HuH-7 (cell line): ENCODE measurements at regions not wholly inside any gene's neighbourhood (a gene's known extent, or its start where the extent isn't known, plus 50 kb on each side); places are given as distances from the start of the nearest gene placed in this dataset.
A peak's percentile ranks its signal among the peaks of the same experiment; 100 is the strongest.
"Not testable (repeated sequence)": the region's sequence is repeated elsewhere in the genome, so short reads cannot be mapped to it uniquely, and the experiment has no call there.

Source experiments
- DNase-seq: peaks from one replicate; pipeline ENCODE4 v3.0.0; 2011; ENCODE audit warnings: low spot score

DNA sequence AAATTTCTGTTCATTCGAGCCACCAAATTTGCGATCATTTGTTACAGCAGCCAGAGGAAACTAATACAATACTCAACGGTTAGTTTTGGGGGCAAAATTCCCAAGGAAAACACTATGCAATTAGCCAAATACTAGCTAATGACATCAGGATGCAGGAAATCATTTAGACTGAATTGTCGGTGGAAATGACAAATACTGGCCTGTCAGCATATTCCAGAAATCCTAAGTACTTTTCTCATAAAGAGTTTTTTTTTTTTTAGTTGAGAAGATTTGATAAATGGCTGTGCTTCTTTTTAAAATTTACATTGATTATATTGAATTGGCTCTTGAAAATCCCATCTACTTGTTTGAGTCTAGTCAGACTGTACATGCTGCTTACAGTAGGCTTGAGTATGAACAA lies 410.1 kb downstream of the SUCLG1 start:
- DNase-seq: no peak

DNA sequence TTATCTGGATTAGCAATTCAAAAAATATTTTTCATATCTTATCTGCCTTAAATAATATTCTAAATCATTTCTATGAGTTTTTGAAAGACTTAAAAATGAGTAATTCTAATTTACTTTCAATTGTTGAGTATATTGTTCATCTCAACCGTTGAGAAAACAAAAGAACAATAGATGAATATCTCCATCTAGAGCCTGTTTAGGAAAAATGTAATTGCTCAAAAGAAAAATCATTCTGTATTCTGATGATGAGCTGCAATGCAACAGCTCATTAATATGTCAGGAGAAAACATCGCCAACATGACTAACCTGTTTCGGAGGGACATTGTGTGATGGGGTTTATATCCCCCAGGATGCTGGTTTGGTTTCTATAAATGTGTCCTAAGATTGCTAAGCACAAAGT lies 417.6 kb downstream of the SUCLG1 start:
- no peak for DNase-seq

DNA sequence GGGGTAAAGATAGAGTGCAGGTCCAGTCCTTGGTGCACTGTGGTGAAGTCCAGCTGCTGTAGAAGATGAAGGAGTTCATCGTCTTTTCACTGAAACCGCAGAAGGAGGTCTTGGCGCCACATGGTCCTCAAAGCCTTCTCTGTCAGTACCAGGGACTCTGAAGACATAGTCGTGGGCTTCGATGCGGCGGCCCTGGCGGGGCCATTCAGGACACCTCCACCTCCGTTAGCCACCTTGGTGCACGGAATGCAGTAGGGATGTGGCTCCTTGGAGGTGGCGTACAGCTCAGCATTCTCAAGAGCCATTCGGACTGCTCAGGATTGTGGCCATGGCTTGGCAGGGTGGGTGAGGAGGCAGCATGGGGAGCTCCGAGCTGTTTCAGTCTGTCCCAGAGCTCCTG lies 418.8 kb downstream of the SUCLG1 start:
- no peak for DNase-seq

DNA sequence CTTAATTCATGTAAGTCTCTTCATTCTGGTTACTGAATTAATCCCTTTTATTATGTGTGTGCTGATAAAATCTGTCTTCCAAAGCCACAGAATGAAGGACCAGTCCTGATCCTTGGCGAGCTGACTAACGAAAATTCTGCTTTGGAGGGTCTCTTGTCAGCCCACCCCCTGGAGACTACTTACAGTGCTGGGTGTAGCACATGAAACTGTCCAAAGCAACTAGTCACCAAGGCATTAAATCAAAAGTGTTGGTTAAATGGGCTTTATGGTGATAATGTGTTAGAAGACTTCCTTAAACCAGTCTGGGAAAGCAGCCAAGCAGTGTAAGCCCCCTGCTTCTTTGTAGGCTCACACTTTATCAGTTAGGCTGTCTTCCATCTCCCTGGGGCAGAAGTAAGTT lies 420.2 kb downstream of the SUCLG1 start:
- DNase-seq: no peak

DNA sequence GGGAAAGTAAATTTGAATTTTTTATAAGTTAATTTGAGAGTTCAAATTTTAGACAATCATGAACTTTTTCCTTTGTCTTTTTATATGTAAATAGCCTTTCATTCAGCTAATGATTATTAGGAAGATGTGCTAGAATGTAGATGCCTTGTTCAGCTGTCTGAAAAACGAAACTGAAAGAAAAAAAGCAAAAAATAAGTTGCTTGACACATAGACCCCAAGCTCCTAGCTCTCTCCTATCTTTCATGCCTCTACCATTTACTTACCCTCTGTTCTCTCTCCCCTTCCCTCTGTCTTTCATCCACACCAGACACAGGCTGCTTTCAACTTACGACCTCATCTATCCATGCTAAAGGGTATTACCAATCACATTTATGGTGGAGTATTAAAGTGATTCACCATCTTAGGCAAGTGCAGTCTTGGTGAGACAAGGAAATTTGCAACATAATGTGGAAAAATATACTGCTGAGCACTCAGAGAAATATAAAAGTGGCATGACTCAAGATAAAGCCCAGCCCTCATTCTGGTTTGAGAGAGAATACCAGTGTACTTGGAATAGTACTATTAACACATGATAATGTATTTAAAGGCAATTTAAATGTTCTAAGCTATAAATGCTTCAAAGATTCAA lies 425.6 kb downstream of the SUCLG1 start:
- no peak for DNase-seq

DNA sequence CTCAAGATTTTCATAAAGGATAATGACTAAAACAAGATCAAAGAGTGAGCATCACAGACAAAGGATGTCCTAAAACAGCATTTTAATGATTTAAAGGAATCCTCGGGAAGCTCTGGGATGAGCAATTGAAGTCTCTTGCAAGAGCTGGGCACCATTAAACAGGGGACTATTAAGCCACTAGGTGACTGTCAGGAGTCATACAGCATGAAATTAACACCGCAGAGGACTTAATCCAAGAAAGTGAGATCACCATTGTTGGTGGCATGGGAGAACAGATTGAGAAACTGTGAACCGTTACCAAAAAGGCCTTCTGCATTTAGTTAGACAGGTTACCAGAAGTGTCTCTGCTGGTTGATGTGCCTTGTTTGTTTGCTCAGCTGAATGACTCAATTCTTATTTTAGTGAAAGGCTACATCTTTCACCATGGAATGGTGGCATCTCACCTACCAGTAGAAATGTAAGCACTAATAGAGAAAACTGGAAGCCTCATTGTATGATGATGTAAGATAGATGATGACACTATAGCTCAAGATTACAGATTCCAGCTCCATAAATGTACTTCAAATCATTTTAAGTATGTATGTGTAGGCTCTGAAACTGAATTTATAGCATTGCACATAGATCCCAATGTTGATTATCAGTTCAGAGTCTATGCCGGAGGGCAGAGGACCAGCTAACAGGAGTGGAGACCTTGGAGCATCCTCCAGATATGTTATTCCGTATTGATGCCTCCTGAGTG lies 427.6 kb downstream of the SUCLG1 start:
- DNase-seq: no peak

DNA sequence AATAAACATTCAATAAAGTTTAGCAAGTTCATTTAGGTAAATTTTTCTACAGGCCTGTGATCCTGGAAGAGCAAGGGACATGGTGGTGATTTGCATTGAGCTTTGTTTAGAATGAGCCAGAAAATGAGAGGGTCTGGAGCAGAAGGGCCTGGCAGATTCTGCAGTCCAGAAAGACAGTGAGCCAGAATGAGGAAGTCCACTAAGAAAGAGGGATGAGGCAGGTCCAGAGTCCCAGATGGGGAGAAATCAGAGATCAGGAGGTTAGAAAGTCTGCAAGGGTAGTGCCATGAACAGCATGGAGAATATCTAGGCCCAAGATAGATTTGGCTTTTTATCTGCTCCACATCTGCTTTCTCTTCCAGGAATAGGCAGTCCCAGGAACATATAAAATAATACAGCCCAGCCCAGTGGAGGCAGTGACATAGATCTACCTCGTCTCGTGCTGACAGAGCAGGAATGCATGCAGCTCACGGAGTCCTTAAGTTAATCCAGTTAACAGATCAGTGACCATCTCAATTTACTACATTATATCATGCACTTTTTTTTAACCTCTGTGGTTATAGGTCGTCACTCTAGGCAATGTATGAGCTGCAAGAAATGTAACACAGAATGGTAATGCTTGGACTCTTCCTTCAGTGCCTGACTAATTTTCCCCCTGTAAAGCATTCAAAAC lies 429.0 kb downstream of the SUCLG1 start:
- DNase-seq: no peak

DNA sequence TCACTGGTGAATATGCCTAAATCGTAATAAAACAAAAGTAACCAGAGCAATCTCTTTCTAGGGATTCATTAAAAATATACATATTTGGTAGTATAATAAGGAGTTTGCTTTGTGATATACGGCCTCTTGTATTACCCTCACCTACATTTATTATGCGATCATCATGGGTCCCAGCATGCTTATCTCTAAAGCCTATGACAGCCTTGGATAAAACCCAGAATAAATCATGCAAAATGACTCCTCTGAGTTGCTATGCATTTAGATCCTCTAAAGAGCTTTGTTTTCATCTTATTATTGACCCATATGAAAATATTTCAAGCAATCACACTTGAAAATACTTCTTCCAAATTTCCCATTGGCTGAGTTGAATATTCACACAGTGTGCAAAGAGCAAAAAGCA lies 432.3 kb downstream of the SUCLG1 start:
- DNase-seq: no peak

DNA sequence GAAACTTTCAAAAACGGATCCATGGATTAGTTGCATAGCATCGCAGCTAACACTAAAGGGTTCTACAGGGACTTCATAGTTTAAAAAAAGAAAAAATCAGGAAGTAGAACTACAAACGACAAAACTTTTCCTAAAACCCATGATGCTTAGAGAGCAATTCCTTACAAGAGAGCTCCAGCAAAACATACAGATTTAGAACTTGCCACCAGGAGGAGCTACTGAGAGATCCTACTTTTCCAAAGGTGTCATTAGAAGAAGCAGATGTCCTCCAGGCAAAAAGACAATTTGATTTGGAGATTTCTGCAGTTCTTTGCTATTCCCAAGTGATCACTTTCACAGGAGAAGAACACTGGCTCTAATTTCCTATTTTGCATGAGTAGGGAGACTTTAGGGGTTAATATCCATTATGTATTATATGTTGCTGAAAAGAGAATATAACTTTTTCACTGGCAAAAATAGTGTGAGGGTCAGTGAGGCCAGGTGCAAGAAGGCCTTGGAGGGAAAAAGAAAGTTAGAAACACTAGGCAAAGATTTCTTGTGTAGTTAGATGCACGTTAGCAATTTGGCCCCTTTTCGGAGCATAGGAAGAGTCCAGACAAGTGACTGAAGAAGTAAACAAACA lies 436.2 kb downstream of the SUCLG1 start:
- peak; percentile 25 for DNase-seq

DNA sequence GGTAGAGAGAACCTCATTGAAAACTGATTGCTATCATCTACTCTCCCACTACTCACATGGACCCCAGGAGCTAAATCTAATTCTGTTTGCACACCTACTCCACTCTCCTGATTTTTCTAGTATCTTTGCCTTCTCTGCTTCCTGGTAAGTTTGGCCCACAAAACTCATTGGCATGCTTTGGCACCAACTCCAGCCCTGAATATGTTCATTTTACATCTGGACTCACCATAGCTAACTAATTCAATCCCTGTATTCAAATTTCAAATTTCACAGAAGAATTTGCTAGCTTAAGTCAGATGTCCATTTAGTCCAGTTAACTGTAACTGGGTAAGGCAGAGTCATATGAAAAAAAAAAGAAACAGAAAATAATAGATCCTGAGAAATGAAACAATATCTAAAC lies 442.1 kb downstream of the SUCLG1 start:
- DNase-seq: no peak

DNA sequence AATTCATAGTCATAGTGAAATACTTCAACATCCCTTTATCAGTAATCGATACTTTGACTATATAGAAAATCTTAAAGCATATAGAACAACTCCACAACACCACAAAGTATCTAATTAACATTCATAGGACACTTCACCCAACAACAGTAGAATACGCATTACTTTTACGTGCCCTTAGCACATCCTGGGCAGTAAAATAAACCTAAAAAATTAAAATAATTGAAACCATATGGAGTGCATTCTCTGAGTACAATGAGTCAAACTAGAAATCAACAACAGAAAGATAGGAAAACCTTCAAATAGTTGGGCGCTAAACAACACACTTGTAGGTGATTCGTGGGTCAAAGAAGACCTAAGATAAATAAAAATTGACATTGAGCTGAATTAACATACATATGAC lies 442.9 kb downstream of the SUCLG1 start:
- no peak for DNase-seq

DNA sequence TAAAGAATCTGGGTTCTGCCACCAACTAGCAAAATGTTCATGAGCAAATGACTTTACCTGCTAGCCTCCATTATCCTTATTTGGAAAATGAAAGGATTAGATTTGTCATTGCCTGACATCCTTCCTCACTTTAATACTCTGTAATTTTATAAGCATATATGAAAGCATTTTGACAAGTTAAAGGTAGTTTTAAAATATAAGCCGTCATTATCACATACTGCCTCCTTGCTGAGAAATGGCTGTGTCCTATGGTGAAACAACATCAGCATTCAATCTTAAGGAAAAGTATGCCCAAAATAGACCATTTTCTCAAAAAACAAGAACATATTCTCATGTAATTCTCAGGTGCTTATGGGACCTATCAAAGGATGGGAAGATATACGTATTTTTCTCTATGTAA lies 461.2 kb downstream of the SUCLG1 start:
- no peak for DNase-seq

DNA sequence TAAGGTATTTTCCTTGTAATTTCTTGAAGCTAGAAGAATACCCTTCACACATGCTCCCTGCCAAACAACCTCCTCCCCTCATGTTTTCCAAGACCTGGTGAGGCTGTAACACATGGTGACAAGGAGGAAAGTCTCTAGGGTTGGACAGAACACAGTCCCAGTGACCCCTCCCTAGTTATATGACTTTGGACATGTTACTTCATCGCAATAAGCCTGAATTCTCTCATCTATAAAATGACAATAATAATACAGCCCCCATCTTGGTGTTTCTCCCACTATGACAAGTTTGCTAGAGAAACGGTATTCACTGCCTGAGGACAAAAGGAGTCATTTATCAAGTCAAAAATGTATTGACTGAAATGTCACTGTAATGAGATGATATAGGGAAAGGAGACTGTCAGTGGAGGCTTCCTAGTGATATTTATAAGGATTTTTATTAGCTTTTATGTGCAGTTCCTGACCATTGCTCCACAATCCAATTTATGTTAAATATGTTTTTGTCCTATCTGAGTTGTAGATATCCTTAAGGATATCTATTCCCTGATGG lies 464.4 kb downstream of the SUCLG1 start:
- no peak for DNase-seq

DNA sequence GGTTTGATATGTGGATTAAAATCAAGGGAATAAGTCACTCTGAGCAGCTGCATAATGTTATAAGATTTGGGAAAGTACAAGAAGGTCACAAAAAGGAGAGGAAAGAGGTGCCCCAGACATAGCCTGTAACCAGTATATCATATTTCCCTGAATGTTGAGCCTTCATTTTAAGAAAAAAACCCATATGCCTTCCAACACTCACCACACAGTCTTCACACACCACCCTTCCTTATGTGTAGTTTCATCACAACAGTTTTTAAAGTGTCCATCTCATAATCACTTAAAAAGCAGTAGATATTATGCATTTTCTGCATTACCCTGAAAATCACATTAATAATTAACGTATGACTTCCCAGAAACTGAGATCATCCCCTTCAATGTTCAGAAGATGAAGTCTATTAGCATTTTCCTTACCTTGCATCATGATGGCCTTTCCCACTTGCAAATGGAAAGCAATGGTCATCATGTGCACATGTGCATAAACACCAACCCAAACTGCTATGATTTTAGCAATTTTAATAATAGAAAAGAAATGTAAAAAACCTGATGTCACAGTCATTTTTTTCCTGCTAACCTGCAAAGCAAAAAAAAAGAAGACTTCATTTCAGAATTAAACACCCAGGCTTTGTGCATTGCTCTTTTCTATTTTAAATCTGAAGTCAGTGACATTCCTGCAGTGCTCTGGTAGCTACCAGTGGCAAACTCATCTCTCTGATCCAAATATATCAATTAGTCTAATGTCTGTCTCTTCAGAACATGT lies 465.0 kb downstream of the SUCLG1 start:
- no peak for DNase-seq

DNA sequence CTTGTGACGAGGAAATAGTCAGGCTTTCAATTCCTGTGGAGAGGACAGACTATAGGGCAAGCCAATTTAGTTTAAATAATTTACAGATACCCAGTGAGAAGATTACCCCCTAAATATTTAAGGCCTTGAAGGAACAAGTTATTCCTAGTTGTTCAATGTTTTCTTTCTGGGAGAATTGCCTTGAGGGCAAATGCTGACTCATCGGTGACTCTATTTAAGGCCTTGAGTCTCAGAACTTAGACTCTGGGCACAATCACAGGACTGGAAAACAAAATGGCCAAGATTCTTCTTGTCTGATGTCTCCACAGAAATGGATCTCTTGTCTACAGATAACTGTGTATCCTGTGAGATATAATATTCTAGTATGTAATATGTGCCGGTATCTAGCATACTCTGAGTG lies 467.1 kb downstream of the SUCLG1 start:
- no peak for DNase-seq

DNA sequence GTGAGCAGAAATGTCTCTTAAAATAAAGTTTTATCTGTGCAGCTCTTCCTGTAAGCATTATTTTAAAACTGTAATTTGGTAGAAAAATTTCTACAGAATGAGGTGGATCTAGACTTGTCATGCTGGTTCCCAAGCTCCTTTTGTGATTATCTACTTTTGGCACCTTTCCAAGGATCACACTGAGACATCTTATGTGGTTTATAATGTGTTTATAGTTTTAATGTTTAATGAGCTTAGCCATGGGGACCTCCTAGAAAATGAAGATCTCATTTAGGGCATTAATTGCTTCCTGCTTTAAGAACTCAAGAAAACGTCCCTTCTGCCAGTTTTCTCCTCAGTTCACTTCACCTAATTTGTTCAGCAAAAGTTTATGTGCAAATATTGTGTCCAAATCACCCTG lies 468.4 kb downstream of the SUCLG1 start:
- DNase-seq: no peak

DNA sequence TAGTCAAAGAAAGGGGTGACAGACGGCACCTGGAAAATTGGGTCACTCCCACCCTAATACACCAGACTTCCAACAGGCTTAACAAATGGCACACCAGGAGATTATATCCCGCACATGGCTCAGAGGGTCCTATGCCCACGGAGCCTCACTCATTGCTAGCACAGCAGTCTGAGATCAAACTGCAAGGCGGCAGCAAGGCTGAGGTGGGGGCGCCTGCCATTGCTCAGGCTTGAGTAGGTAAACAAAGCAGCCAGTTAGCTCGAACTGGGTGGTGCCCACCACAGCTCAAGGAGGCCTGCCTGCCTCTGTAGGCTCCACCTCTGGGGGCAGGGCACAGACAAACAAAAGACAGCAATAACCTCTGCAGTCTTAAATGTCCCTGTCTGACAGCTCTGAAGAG lies 482.5 kb downstream of the SUCLG1 start:
- DNase-seq: not testable (repeated sequence)

DNA sequence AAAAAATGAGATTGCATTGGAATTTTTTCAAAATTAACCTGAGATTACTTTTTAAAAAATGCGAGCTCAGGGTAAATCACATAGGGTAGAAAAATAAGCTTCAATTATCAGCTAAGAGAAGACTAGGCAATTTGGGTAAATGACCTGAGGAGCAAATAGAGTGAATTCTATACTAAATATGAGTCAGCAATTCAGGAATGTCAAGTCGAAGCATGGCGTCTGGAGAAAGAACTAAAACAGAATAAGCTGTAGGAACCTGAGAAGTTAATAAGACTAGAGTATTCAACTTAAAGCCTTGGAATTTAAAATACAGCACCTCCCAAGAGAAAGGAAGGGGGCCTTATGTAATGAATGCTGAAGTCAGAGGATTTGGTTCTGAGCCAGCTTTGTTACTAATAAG lies 487.0 kb downstream of the SUCLG1 start:
- no peak for DNase-seq

DNA sequence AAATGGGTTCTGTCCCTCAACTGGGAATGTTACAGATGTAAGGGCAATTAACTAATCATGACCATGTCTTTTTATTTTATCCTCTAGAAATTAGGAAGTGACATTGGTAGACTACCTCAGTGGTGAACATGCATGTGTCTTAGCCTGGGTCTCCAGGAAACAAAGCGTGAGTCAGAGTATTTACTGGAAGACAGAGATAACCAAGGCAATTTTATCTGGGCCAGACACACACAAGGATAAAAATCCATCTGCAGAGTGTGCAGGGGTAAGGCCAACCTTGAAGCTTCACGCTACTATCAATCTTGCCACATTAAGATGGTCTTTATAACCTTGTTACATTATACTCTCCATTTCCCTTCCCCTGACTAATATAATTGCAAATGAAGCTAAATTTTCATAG lies 487.5 kb downstream of the SUCLG1 start:
- no peak for DNase-seq

DNA sequence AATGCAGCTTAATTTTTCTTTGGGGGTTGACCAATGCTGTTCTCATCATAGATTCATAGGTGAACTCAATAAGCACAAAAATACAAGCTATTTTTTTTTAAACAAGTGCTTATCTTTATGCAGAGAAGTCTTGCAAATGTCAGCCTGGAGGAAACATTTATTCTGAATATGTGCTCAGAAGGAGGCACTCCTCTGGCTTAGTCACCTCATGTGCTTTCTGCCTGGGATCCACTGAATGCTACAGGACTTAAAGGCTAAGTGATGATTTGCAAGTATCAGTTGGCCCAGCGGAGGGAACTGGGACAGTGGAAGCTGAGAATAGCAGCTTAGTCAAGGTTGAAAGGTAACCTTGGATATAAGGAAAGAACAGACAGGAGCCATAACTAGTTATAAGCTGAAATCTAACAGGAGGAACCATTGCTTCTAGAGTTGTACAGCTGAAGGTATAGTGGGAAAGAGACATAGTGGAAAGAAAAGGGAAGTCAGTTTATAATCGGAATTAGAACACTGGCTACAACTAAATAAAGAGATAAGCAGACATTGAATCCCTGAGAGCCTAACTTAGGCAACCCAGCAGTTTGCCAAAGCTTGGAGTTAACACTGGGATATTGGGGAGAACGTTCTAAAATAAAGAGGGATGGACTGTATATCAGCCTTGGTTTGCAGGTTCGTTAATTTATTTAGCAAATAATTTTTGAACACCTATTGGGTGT lies 488.7 kb downstream of the SUCLG1 start:
- DNase-seq: no peak

DNA sequence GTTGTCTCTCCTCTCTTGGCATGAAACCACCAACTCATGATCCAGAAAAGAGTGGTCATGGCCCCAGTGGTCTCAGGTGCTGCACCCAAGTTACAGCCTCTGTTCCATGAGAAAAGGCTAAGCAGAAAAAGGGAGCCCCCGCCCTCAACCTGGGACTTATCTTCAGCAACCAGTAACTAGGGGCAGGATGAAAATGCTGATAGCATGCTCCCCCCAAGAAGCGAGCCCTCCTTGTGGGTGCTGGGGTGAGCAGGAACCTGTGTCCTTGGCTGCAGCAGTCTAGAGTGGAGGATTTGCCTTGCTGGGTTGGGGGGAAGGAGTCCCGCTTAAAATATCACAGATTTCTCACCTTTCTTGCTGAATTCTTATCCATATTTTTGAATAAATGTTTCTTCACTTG lies 490.0 kb downstream of the SUCLG1 start:
- no peak for DNase-seq
